ENCODE measurements at regions not wholly inside any gene's neighbourhood (a gene's known extent, or its start where the extent isn't known, plus 50 kb on each side); places are given as distances from the start of the nearest gene placed in this dataset.

DNA sequence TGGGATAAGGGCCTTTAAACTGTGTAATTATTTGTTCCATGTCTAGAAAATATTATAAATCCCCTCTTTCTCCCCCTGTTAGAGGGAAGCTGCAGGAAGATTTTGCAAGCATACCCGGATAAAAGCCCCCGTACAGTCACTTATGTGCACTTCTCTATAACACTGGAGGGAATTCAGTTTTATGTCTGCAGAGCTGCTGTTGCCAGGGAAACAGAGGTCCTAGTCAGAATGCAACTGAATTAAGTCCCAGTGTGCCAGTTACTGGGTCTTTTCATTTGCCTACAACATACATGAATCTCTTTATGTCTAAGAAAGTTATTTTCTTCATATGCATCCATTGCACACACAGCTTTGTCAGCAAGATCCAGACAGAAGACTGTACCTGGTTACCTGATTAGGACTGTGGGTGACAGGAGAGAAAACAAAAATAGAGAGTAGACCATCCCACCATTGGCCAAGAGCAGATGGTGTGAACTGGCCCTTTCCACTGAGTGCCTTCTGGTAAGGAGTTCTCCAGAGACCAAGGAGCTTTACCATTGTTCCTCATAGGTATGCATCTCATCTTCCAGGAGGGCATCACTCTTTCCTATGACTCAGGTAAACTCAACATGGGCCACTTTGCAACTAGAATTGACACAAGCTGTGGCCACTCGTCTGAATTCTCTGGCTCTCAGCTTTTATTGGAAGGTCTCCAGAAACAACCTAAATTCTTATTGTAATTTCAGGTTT is 180.8 kb upstream of the PHACTR1 start:
- Histone ChIP-seq H2BK5ac (ENCODE audit: low read depth, low read length) (no peak overlapping the region), H3K36me3 (ENCODE audit: control insufficient read depth in 2 of 4, insufficient read depth in 4 of 4, low read length in 3 of 4) (no peaks in the 10 kb centered on the region), H3K23ac (ENCODE audit: insufficient read length) (no peak overlapping the region), H2AK5ac (ENCODE audit: low read depth, low read length) (no peak overlapping the region), H4K8ac (ENCODE audit: extremely low read depth, insufficient read depth, low read length) (no peak overlapping the region), H3K23me2 (ENCODE audit: low read depth, low read length) (no peaks in the 10 kb centered on the region), H3K56ac (replicated peaks; ENCODE audit: insufficient read length, low read depth, low read length) (no peak overlapping the region), H3K27me3 (replicated peaks in 1 of 4; ENCODE audit: control insufficient read depth in 3 of 4, extremely low read depth in 1 of 4, insufficient read depth in 3 of 4, low read length in 3 of 4) (no peaks in the 10 kb centered on the region), H3K4ac (replicated peaks; ENCODE audit: insufficient read length, low read depth, low read length) (no peak overlapping the region), H3K4me2 (ENCODE audit: insufficient read depth in 1 of 2, low read depth in 2 of 2, low read length in 2 of 2) (no peak overlapping the region), H3K79me1 (ENCODE audit: low read depth, low read length) (no peaks in the 10 kb centered on the region), H3K9ac (replicated peaks in 1 of 4; ENCODE audit: extremely low read depth in 1 of 4, low read depth in 3 of 4, low read length in 3 of 4) (no peak overlapping the region), H2BK12ac (ENCODE audit: low read depth, low read length) (no peak overlapping the region), H3K79me2 (ENCODE audit: control insufficient read depth in 1 of 2, insufficient read depth in 2 of 2, low read length in 2 of 2) (no peaks in the 10 kb centered on the region), H4K5ac (ENCODE audit: insufficient read length, low read depth, low read length) (no peak overlapping the region), H3K9me3 (ENCODE audit: insufficient read depth in 2 of 2, low read depth in 1 of 2, low read length in 1 of 2) (no peaks in the 10 kb centered on the region), H2BK15ac (ENCODE audit: low read length) (no peak overlapping the region), H3K4me1 (replicated peaks in 1 of 4; ENCODE audit: control insufficient read depth in 3 of 4, insufficient read depth in 4 of 4, low read length in 3 of 4) (no peaks in the 10 kb centered on the region), H2BK120ac (replicated peaks; ENCODE audit: low read depth, low read length) (no peak overlapping the region), H3K18ac (ENCODE audit: extremely low read depth, low read length) (no peak overlapping the region), H4K20me1 (replicated peaks in 1 of 2; ENCODE audit: control insufficient read depth in 1 of 2, insufficient read depth in 2 of 2, low read length in 2 of 2) (no peaks in the 10 kb centered on the region), H2BK20ac (ENCODE audit: low read length) (no peak overlapping the region), H3K27ac (ENCODE audit: low read depth, low read length) (no peak overlapping the region), H4K91ac (replicated peaks; ENCODE audit: insufficient read length, low read length) (no peak overlapping the region), H2AFZ (ENCODE audit: low read length) (no peak overlapping the region), H3K4me3 (ENCODE audit: extremely low read depth in 1 of 4, insufficient read depth in 2 of 4, low read depth in 3 of 4, low read length in 4 of 4) (no peak overlapping the region), H3K14ac (ENCODE audit: insufficient read length) (no peak overlapping the region)
- POLR2A ChIA-PET (ENCODE audit: partially characterized antibody): no interaction called here
- TF ChIP-seq JUND (IDR thresholded peaks at IDR 0.05; ENCODE audit: low read length) (no peak), ATF2 (IDR thresholded peaks at IDR 0.05; ENCODE audit: low read length) (no peak), CHD2 (IDR thresholded peaks at IDR 0.05; ENCODE audit: low read length) (no peak), BRCA1 (IDR thresholded peaks at IDR 0.05; ENCODE audit: low read depth, low read length) (no peak), USF2 (IDR thresholded peaks at IDR 0.05; ENCODE audit: low read length) (no peak), GABPA (IDR thresholded peaks at IDR 0.05; ENCODE audit: borderline replicate concordance, insufficient read depth, low read length) (no peak), E2F6 (IDR thresholded peaks at IDR 0.05) (no peak), CEBPB (IDR thresholded peaks at IDR 0.05; ENCODE audit: low read depth, low read length) (no peak)
- FAIRE-seq (no peak), DNase-seq (ENCODE audit: low read depth in 1 of 2, low spot score in 2 of 2) (no peak)
- CTCF ChIA-PET (ENCODE audit: partially characterized antibody): interaction anchor here (0.6 to 1.3 kb wide), 3 partner anchors 9 to 54 kb away, joined by 3 read pairs; no protein-coding TSS in a partner anchor
- 86% methylated on average over 3 of the region's 3 CpGs; no CpG with 5 or more reads in 1 of the 2 experiments for WGBS, 2 experiments (ENCODE audit: extremely low coverage in 1 of 2, insufficient coverage in 1 of 2, insufficient read length in 1 of 2, insufficient replicate concordance in 2 of 2, low coverage in 1 of 2, low lambda C conversion rate in 2 of 2, missing lambda C conversion rate in 1 of 2)

Measured in H1 (cell line).